Calu3 (cell line): ENCODE measurements at regions not wholly inside any gene's neighbourhood (a gene's known extent, or its start where the extent isn't known, plus 50 kb on each side); places are given as distances from the start of the nearest gene placed in this dataset.

ENCODE experiments used
- BruUV-seq: library from RNA; stranded (reverse); fragments of 400-500 nt; replicated peaks from 2 replicates; lab custom pipeline; 2021; lab: Mats Ljungman, UMichigan
- CTCF ChIA-PET: fragments of 300-600 bp; sonication (Branson Sonifier 250); formaldehyde crosslinking; loops from one replicate; lab custom pipeline; 2022; ENCODE audit warnings: antibody characterized with exemption; lab: Charles Lee
- DNase-seq: peaks from one replicate; pipeline ENCODE4 v3.0.0; 2022
- H3K27ac Mint-ChIP-seq: one replicate; pipeline ENCODE4 v1.8.0; 2022; ENCODE audit warnings: mixed read lengths; ENCODE audit not compliant: unreplicated experiment
- H3K27me3 Mint-ChIP-seq: one replicate; pipeline ENCODE4 v1.8.0; 2022; ENCODE audit warnings: mixed read lengths; ENCODE audit not compliant: unreplicated experiment
- H3K36me3 Mint-ChIP-seq: one replicate; pipeline ENCODE4 v1.8.0; 2022; ENCODE audit warnings: mild to moderate bottlenecking, moderate library complexity, mixed read lengths; ENCODE audit not compliant: insufficient read depth, unreplicated experiment
- H3K4me1 Mint-ChIP-seq: one replicate; pipeline ENCODE4 v1.8.0; 2022; ENCODE audit warnings: mild to moderate bottlenecking, low read depth, mixed read lengths; ENCODE audit not compliant: unreplicated experiment
- H3K4me3 Mint-ChIP-seq: one replicate; pipeline ENCODE4 v1.8.0; 2022; ENCODE audit warnings: mild to moderate bottlenecking, low read depth, moderate library complexity, mixed read lengths; ENCODE audit not compliant: unreplicated experiment
- H3K9me3 Mint-ChIP-seq: one replicate; pipeline ENCODE4 v1.8.0; 2022; ENCODE audit warnings: low read depth, mixed read lengths; ENCODE audit not compliant: unreplicated experiment
- intact Hi-C: fragments of 100-400 bp; cut with micrococcal nuclease; formaldehyde crosslinking; loops from one replicate; pipeline ENCODE4 v1.10.0; 2022; ENCODE audit not compliant: unreplicated experiment
- TF ChIP-seq, protein P1 (sequence below): fragments of 200-600 bp; IDR thresholded peaks from one replicate; pipeline ENCODE4 v1.8.0; 2022; ENCODE audit warnings: antibody characterized with exemption; ENCODE audit not compliant: unreplicated experiment

DNA sequence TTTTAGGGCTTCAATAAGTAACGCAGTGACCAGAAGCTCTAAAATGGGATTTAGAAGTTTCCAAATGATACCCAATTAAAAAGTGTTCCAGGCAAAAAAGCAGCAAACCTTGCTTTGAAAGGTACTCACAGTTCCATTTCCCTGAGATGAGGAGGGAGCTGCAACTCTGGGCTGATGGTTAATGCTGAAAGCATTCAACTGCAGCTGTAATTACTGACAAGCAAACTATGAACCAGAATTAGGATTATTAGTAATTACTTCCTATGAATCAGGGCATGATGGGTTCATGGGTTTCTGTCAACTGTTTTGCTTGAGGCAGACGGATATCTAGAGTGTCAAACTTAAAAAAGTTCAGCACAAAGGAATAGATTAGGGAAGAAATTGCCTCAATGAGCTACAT lies 357.4 kb downstream of the STIM2 start:
- no TSS peak for BruUV-seq
- H3K27me3 Mint-ChIP-seq, result no peaks in the 10 kb centered on the region
- H3K27ac Mint-ChIP-seq, result no peak overlapping the region
- DNase-seq, result no peak
- no peak overlapping the region for H3K4me3 Mint-ChIP-seq
- TF ChIP-seq, protein P1, sequence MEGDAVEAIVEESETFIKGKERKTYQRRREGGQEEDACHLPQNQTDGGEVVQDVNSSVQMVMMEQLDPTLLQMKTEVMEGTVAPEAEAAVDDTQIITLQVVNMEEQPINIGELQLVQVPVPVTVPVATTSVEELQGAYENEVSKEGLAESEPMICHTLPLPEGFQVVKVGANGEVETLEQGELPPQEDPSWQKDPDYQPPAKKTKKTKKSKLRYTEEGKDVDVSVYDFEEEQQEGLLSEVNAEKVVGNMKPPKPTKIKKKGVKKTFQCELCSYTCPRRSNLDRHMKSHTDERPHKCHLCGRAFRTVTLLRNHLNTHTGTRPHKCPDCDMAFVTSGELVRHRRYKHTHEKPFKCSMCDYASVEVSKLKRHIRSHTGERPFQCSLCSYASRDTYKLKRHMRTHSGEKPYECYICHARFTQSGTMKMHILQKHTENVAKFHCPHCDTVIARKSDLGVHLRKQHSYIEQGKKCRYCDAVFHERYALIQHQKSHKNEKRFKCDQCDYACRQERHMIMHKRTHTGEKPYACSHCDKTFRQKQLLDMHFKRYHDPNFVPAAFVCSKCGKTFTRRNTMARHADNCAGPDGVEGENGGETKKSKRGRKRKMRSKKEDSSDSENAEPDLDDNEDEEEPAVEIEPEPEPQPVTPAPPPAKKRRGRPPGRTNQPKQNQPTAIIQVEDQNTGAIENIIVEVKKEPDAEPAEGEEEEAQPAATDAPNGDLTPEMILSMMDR, result no peak
- no peaks in the 10 kb centered on the region for H3K9me3 Mint-ChIP-seq
- CTCF ChIA-PET, result no interaction called here
- H3K36me3 Mint-ChIP-seq, result no peaks in the 10 kb centered on the region
- H3K4me1 Mint-ChIP-seq, result peaks cover 10% of the 10 kb centered on the region
- intact Hi-C loops, result no loop called here

DNA sequence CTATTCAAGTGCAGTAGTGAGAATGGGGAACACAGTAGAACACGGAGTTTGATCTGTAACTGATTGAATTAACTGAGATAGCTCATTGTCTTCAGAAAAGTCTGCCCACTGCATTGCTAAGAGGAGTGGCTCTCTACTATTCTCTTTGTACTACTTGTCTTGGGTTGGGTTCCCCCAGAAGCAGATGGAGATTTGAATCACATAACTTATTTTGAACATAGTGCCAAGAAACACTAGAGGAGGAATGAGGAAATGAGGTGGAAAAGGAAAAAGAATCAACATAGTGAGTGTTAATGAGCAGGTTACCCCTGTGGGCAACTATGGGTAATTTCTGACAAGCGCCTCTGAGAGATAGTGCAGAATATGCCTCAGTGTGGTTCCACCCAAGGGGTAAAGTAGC lies 362.7 kb downstream of the STIM2 start:
- Mint-ChIP-seq H3K9me3 (no peaks in the 10 kb centered on the region), H3K27me3 (no peaks in the 10 kb centered on the region), H3K27ac (no peak overlapping the region), H3K4me3 (no peak overlapping the region), H3K4me1 (no peaks in the 10 kb centered on the region), H3K36me3 (no peaks in the 10 kb centered on the region)
- TF ChIP-seq, protein P1, result no peak
- CTCF ChIA-PET, result interaction anchor here (0.6 kb wide), 1 partner anchor 9 kb away, joined by 3 read pairs; no protein-coding TSS in a partner anchor
- BruUV-seq, result no TSS peak
- DNase-seq, result no peak
- intact Hi-C loops, result no loop called here

DNA sequence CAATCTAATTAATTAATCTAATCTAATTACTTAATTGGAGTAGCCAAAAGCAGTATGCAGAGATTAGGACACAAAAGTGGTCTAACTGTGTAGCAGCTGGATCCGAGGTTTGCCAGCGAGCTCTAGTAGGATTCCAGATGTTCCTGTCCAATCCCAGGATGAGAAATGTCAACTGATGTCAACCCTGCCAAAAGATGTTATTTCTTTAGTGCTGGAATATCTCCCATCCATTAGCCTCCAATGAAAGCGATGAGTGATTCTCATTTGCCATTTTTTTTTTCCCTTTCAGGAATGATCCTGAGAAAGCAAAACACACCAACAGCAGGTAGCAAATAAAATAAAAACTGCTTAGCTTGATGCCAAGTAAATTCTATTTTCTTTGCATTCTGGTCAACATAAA lies 372.9 kb downstream of the STIM2 start:
- H3K36me3 Mint-ChIP-seq, result no peaks in the 10 kb centered on the region
- H3K4me3 Mint-ChIP-seq, result no peak overlapping the region
- H3K9me3 Mint-ChIP-seq, result no peaks in the 10 kb centered on the region
- H3K27me3 Mint-ChIP-seq, result no peaks in the 10 kb centered on the region
- intact Hi-C loops, result no loop called here
- CTCF ChIA-PET, result no interaction called here
- H3K27ac Mint-ChIP-seq, result no peak overlapping the region
- no TSS peak for BruUV-seq
- DNase-seq, result no peak
- no peaks in the 10 kb centered on the region for H3K4me1 Mint-ChIP-seq
- TF ChIP-seq, protein P1, result no peak

DNA sequence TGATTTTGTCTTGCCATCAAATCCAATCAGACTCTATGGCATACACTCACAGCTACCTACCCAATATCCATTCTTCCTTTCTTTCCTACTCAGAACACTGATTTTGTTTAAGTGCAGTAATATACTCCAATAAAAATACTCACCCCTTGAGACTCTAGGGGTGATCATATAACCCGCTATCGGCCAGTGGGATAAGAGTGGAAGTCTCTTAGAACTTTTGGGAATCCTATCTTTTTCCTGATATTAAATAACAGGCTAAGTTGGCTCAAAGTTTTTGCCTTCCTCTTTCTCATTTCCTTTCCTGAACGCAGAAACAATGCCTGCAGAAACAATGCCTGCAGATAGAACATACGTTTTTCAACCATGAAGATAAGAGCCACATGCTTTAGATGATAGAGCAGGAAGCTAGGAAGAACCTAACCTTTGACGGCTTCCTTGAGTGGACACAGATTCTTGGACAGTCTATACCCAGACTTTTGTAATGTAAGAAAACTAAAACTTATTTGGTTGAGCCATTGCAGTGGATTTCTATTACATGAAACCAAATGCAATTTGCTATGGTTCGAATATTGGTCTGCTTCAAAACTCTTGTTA lies 373.8 kb downstream of the STIM2 start:
- H3K27me3 Mint-ChIP-seq, result no peaks in the 10 kb centered on the region
- TF ChIP-seq, protein P1, result no peak
- no peaks in the 10 kb centered on the region for H3K4me1 Mint-ChIP-seq
- H3K9me3 Mint-ChIP-seq, result no peaks in the 10 kb centered on the region
- no peak for DNase-seq
- no peaks in the 10 kb centered on the region for H3K36me3 Mint-ChIP-seq
- CTCF ChIA-PET, result no interaction called here
- no peak overlapping the region for H3K27ac Mint-ChIP-seq
- intact Hi-C loops, result no loop called here
- no peak overlapping the region for H3K4me3 Mint-ChIP-seq
- BruUV-seq, result no TSS peak
